HUES6 (cell line): ENCODE measurements at regions not wholly inside any gene's neighbourhood (a gene's known extent, or its start where the extent isn't known, plus 50 kb on each side); places are given as distances from the start of the nearest gene placed in this dataset.

ENCODE experiments used
- H3K27ac ChIP-seq: 2 replicates; pipeline ENCODE4 v1.7.0; 2013; ENCODE audit warnings: low read depth, mild to moderate bottlenecking, low read length, inconsistent platforms
- H3K27me3 ChIP-seq: 2 replicates; pipeline ENCODE4 v1.6.1; 2013; ENCODE audit warnings: low read length; ENCODE audit not compliant: control insufficient read depth, insufficient read depth
- H3K36me3 ChIP-seq: 2 replicates; pipeline ENCODE4 v1.6.1; 2013; ENCODE audit warnings: low read length; ENCODE audit not compliant: control insufficient read depth, insufficient read depth
- H3K4me1 ChIP-seq: 2 replicates; pipeline ENCODE4 v1.6.1; 2013; ENCODE audit warnings: low read length; ENCODE audit not compliant: control insufficient read depth, insufficient read depth
- H3K4me3 ChIP-seq: 2 replicates; pipeline ENCODE4 v1.5.1; 2013; ENCODE audit warnings: low read depth, low read length
- H3K9ac ChIP-seq: one replicate; pipeline ENCODE4 v1.6.1; 2013; ENCODE audit warnings: mild to moderate bottlenecking, low read length
- H3K9me3 ChIP-seq: 2 replicates; pipeline ENCODE4 v1.6.1; 2013; ENCODE audit warnings: low read depth, low read length; ENCODE audit not compliant: control insufficient read depth, insufficient read depth

- H3K27ac ChIP-seq = no peak overlapping the region
- no peaks in the 10 kb centered on the region for H3K4me1 ChIP-seq
- H3K36me3 ChIP-seq = no peaks in the 10 kb centered on the region
- no peak overlapping the region for H3K4me3 ChIP-seq
- no peaks in the 10 kb centered on the region for H3K9me3 ChIP-seq
- H3K9ac ChIP-seq = no peak overlapping the region
- no peaks in the 10 kb centered on the region for H3K27me3 ChIP-seq
These were observed 851.3 kb downstream of the TFAP2A start for GRCh38 chr6:9563568-9563967.

- no peaks in the 10 kb centered on the region for H3K27me3 ChIP-seq
- H3K9me3 ChIP-seq = peaks cover 20% of the 10 kb centered on the region; the same call in 1 of the 2 replicates
- H3K4me3 ChIP-seq = no peak overlapping the region
- no peak overlapping the region for H3K27ac ChIP-seq
- no peaks in the 10 kb centered on the region for H3K4me1 ChIP-seq
- H3K36me3 ChIP-seq = no peaks in the 10 kb centered on the region
- H3K9ac ChIP-seq = no peak overlapping the region
These were observed 860.1 kb downstream of the TFAP2A start for GRCh38 chr6:9554806-9555205.

DNA sequence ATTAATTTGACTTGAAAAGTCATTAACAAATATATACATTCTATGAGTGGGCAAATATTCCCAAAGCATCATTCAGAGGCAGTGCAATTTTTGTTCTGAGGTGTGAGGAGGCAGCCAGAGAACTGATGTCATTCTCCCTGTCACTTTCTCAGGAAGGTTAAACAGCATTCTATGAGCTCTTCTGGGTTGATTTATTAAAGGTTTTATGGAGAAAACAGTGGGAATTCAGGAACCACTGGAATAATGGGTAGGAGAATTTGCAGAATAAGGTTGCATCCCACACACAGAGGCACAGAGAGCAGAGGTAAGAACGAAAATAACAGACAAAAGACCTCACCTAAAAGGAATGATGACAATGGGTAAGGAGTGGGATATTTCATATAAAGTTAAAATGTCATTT lies 860.6 kb downstream of the TFAP2A start:
- Histone ChIP-seq H3K9ac (no peak overlapping the region), H3K9me3 (peaks cover 22% of the 10 kb centered on the region; the same call in 1 of the 2 replicates), H3K36me3 (no peaks in the 10 kb centered on the region), H3K4me3 (no peak overlapping the region), H3K4me1 (no peaks in the 10 kb centered on the region), H3K27ac (no peak overlapping the region), H3K27me3 (no peaks in the 10 kb centered on the region)

GRCh38 chr6:9553002-9553401 lies 861.9 kb downstream of the TFAP2A start:
- peaks cover 22% of the 10 kb centered on the region; the same call in 1 of the 2 replicates for H3K9me3 ChIP-seq
- no peak overlapping the region for H3K4me3 ChIP-seq
- H3K4me1 ChIP-seq = no peaks in the 10 kb centered on the region
- H3K9ac ChIP-seq = no peak overlapping the region
- no peaks in the 10 kb centered on the region for H3K36me3 ChIP-seq
- H3K27me3 ChIP-seq = no peaks in the 10 kb centered on the region
- no peak overlapping the region for H3K27ac ChIP-seq

DNA sequence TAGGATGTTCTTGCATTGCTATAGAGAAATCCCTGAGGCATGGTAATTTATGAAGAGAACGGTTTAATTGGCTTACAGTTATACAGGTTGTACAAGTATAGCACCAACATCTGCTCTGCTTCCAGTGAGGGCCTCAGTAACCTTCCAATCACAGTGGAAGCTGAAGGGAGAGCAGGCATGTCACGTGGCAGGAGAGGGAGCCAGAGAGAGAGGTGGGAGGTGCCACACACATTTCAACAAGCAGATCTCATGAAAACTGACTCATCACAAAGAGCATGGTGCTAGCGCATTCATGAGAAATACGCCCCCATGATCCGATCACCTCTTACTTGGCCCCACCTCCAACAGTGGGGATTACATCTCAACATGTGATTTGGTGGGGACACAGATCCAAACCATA lies 871.2 kb downstream of the TFAP2A start:
- no peaks in the 10 kb centered on the region for H3K27me3 ChIP-seq
- H3K9ac ChIP-seq = no peak overlapping the region
- H3K4me3 ChIP-seq = no peak overlapping the region
- H3K27ac ChIP-seq = no peak overlapping the region
- H3K36me3 ChIP-seq = no peaks in the 10 kb centered on the region
- H3K4me1 ChIP-seq = no peaks in the 10 kb centered on the region
- H3K9me3 ChIP-seq = no peaks in the 10 kb centered on the region

GRCh38 chr6:9540534-9541126 lies 874.2 kb downstream of the TFAP2A start:
- no peak overlapping the region for H3K4me3 ChIP-seq
- no peak overlapping the region for H3K9ac ChIP-seq
- H3K36me3 ChIP-seq = no peaks in the 10 kb centered on the region
- no peaks in the 10 kb centered on the region for H3K27me3 ChIP-seq
- no peak overlapping the region for H3K27ac ChIP-seq
- no peaks in the 10 kb centered on the region for H3K9me3 ChIP-seq
- H3K4me1 ChIP-seq = no peaks in the 10 kb centered on the region

GRCh38 chr6:9540126-9540525 lies 874.7 kb downstream of the TFAP2A start:
- no peak overlapping the region for H3K27ac ChIP-seq

GRCh38 chr6:9539231-9539755 lies 875.6 kb downstream of the TFAP2A start:
- Histone ChIP-seq H3K9ac (no peak overlapping the region), H3K4me1 (no peaks in the 10 kb centered on the region), H3K4me3 (no peak overlapping the region), H3K36me3 (no peaks in the 10 kb centered on the region), H3K27me3 (no peaks in the 10 kb centered on the region), H3K9me3 (no peaks in the 10 kb centered on the region), H3K27ac (no peak overlapping the region)

More at GRCh38 chr6:9540126-9540525, 874.7 kb downstream of the TFAP2A start:
- H3K27me3 ChIP-seq = no peaks in the 10 kb centered on the region
- no peaks in the 10 kb centered on the region for H3K36me3 ChIP-seq
- no peak overlapping the region for H3K9ac ChIP-seq
- H3K4me3 ChIP-seq = no peak overlapping the region
- H3K9me3 ChIP-seq = no peaks in the 10 kb centered on the region
- H3K4me1 ChIP-seq = no peaks in the 10 kb centered on the region

GRCh38 chr6:9537381-9537780 lies 877.5 kb downstream of the TFAP2A start:
- Histone ChIP-seq H3K27ac (no peak overlapping the region), H3K4me3 (no peak overlapping the region), H3K9ac (no peak overlapping the region)

DNA sequence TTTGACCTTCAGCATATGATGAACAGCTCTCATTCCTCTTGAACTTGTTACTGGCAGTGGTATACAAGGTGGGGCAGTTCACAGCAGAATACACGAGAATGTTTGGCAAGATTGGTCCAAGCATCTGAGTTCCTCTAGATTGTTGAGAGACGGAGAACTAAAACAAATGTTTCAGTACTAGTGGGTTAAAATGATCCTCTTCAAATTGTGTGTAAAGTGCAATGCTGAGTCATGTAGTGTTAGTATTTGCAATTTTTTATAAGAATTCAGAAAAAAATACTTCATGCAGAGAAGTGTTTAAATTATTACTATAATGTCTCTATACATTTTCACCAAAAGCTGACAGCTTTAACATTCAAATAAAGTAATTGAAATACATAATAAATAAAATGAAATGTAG lies 879.8 kb downstream of the TFAP2A start:
- H3K9ac ChIP-seq = no peak overlapping the region
- H3K27ac ChIP-seq = no peak overlapping the region
- no peaks in the 10 kb centered on the region for H3K36me3 ChIP-seq
- H3K9me3 ChIP-seq = no peaks in the 10 kb centered on the region
- H3K4me3 ChIP-seq = no peak overlapping the region
- H3K4me1 ChIP-seq = no peaks in the 10 kb centered on the region
- no peaks in the 10 kb centered on the region for H3K27me3 ChIP-seq

More at GRCh38 chr6:9537381-9537780, 877.5 kb downstream of the TFAP2A start:
- Histone ChIP-seq H3K27me3 (no peaks in the 10 kb centered on the region), H3K36me3 (no peaks in the 10 kb centered on the region), H3K9me3 (no peaks in the 10 kb centered on the region), H3K4me1 (no peaks in the 10 kb centered on the region)

- H3K27ac ChIP-seq = no peak overlapping the region
- H3K4me3 ChIP-seq = no peak overlapping the region
- no peaks in the 10 kb centered on the region for H3K27me3 ChIP-seq
- H3K9me3 ChIP-seq = no peaks in the 10 kb centered on the region
- H3K9ac ChIP-seq = no peak overlapping the region
- H3K4me1 ChIP-seq = no peaks in the 10 kb centered on the region
- H3K36me3 ChIP-seq = no peaks in the 10 kb centered on the region
These were observed 882.0 kb downstream of the TFAP2A start for GRCh38 chr6:9532621-9533557.
